ENCODE measurements at regions not wholly inside any gene's neighbourhood (a gene's known extent, or its start where the extent isn't known, plus 50 kb on each side); places are given as distances from the start of the nearest gene placed in this dataset.
"Not testable (repeated sequence)": the region's sequence is repeated elsewhere in the genome, so short reads cannot be mapped to it uniquely, and the experiment has no call there.

GRCh38 chr12:3380200-3381043, 110.6 kb upstream of the PRMT8 start:
- TF ChIP-seq SPI1 (IDR thresholded peaks at IDR 0.05; ENCODE audit: borderline replicate concordance, low read depth) = no peak
- TF ChIP-seq CTCF (IDR thresholded peaks at IDR 0.05; ENCODE audit: insufficient read depth, low read length) = no peak
- TF ChIP-seq GABPA (IDR thresholded peaks at IDR 0.05; ENCODE audit: low read depth) = no peak
- no peak for TF ChIP-seq POLR2AphosphoS5 (IDR thresholded peaks at IDR 0.05; ENCODE audit: low read depth)
- no peak for TF ChIP-seq REST (IDR thresholded peaks at IDR 0.05; ENCODE audit: insufficient replicate concordance, low read depth)
- DNase-seq (ENCODE audit: low read depth in 1 of 2, low spot score in 1 of 2) = no peak
- peaks cover 3% of the 10 kb centered on the region for H3K27me3 ChIP-seq (ENCODE audit: insufficient read depth, poor library complexity, severe bottlenecking)

GRCh38 chr12:3381059-3382047, 109.7 kb upstream of the PRMT8 start:
- DNase-seq (ENCODE audit: low read depth in 1 of 2, low spot score in 1 of 2) = no peak
- Histone ChIP-seq H3K4me3 (replicated peaks; ENCODE audit: insufficient read depth, low read length) (no peak overlapping the region), H3K27ac (replicated peaks) (no peak overlapping the region), H3K27me3 (ENCODE audit: insufficient read depth, poor library complexity, severe bottlenecking) (peaks cover 3% of the 10 kb centered on the region)
- no peak for TF ChIP-seq SPI1 (IDR thresholded peaks at IDR 0.05; ENCODE audit: borderline replicate concordance, low read depth)
- no peak for TF ChIP-seq GABPA (IDR thresholded peaks at IDR 0.05; ENCODE audit: low read depth)
- TF ChIP-seq POLR2AphosphoS5 (IDR thresholded peaks at IDR 0.05; ENCODE audit: low read depth) = no peak
- no peak for TF ChIP-seq CTCF (IDR thresholded peaks at IDR 0.05; ENCODE audit: insufficient read depth, low read length)
- TF ChIP-seq REST (IDR thresholded peaks at IDR 0.05; ENCODE audit: insufficient replicate concordance, low read depth) = no peak

More at GRCh38 chr12:3380200-3381043, 110.6 kb upstream of the PRMT8 start:
- no peak overlapping the region for H3K4me3 ChIP-seq (replicated peaks; ENCODE audit: insufficient read depth, low read length)
- H3K27ac ChIP-seq (replicated peaks) = no peak overlapping the region

- no peak for DNase-seq (ENCODE audit: low read depth in 1 of 2, low spot score in 1 of 2)
- Histone ChIP-seq H3K27ac (replicated peaks) (no peak overlapping the region), H3K27me3 (ENCODE audit: insufficient read depth, poor library complexity, severe bottlenecking) (no peaks in the 10 kb centered on the region), H3K4me3 (replicated peaks; ENCODE audit: insufficient read depth, low read length) (no peak overlapping the region)
- TF ChIP-seq SPI1 (IDR thresholded peaks at IDR 0.05; ENCODE audit: borderline replicate concordance, low read depth) (no peak), REST (IDR thresholded peaks at IDR 0.05; ENCODE audit: insufficient replicate concordance, low read depth) (no peak), POLR2AphosphoS5 (IDR thresholded peaks at IDR 0.05; ENCODE audit: low read depth) (no peak), CTCF (IDR thresholded peaks at IDR 0.05; ENCODE audit: insufficient read depth, low read length) (no peak), GABPA (IDR thresholded peaks at IDR 0.05; ENCODE audit: low read depth) (no peak)
Observed at GRCh38 chr12:3389986-3390385, 101.0 kb upstream of the PRMT8 start.

GRCh38 chr12:3397596-3397995, 93.4 kb upstream of the PRMT8 start:
- DNase-seq (ENCODE audit: low read depth in 1 of 2, low spot score in 1 of 2); H3K4me3 ChIP-seq (replicated peaks; ENCODE audit: insufficient read depth, low read length): not testable (repeated sequence)

More at GRCh38 chr12:3397596-3397995, 93.4 kb upstream of the PRMT8 start:
- H3K27ac ChIP-seq (replicated peaks); H3K27me3 ChIP-seq (ENCODE audit: insufficient read depth, poor library complexity, severe bottlenecking): not testable (repeated sequence)

Data from HL-60 (cell line).